NT2/D1 (cell line): ENCODE measurements at regions not wholly inside any gene's neighbourhood (a gene's known extent, or its start where the extent isn't known, plus 50 kb on each side); places are given as distances from the start of the nearest gene placed in this dataset.

Experiments
- YY1 ChIP-seq: IDR thresholded peaks from 2 replicates; pipeline ENCODE4 v1.6.1; 2011; ENCODE audit not compliant: insufficient read length, insufficient read depth
- ZNF274 ChIP-seq: IDR thresholded peaks from 2 replicates; pipeline ENCODE4 v1.6.1; 2011; ENCODE audit warnings: mild to moderate bottlenecking, low read depth, low read length

- TF ChIP-seq ZNF274 (no peak), YY1 (no peak)
Observed at GRCh38 chr1:242718967-242719366, 194.5 kb upstream of the PLD5 start.
